ENCODE measurements at regions not wholly inside any gene's neighbourhood (a gene's known extent, or its start where the extent isn't known, plus 50 kb on each side); places are given as distances from the start of the nearest gene placed in this dataset.

- peak overlapping the region; percentile 18; the same call in 1 of the 2 replicates for H2BK20ac ChIP-seq (ENCODE audit: low read depth, low read length)
- no peaks in the 10 kb centered on the region for H3K36me3 ChIP-seq (ENCODE audit: control insufficient read depth, insufficient read depth, low read length)
- peaks cover 9% of the 10 kb centered on the region for H3K4me1 ChIP-seq (ENCODE audit: control insufficient read depth, insufficient read depth, low read length)
- H2AK9ac ChIP-seq (replicated peaks; ENCODE audit: low read depth, low read length, poor library complexity) = no peak overlapping the region
- no peaks in the 10 kb centered on the region; the same call in 1 of the 2 replicates for H3K27me3 ChIP-seq (ENCODE audit: control insufficient read depth, insufficient read depth, low read length)
- H3K79me1 ChIP-seq (ENCODE audit: low read depth in 1 of 2, low read length in 2 of 2) = no peaks in the 10 kb centered on the region
- H3K4ac ChIP-seq (ENCODE audit: low read depth, low read length) = no peak overlapping the region; the same call in 1 of the 2 replicates
- 0 out of 2 replicates have a peak overlapping the region, but pooled peaks have one; percentile 19 for H3K14ac ChIP-seq (replicated peaks; ENCODE audit: low read depth, low read length)
- intact Hi-C loops (cut with micrococcal nuclease) = no loop called here
- no peaks in the 10 kb centered on the region for H3K9me3 ChIP-seq (ENCODE audit: control insufficient read depth, insufficient read depth, low read length)
- CTCF ChIA-PET = no interaction called here
- peaks cover 10% of the 10 kb centered on the region; the same call in 1 of the 2 replicates for H3K9me1 ChIP-seq (ENCODE audit: insufficient read depth, low read length)
- H2AK5ac ChIP-seq (ENCODE audit: low read depth, low read length) = peak overlapping the region; percentile 50; the same call in 1 of the 2 replicates
- dilution Hi-C loops (cut with HindIII; ENCODE audit: low sequenced_read_pairs, unreplicated experiment) = no loop called here
- no peak overlapping the region for H2BK5ac ChIP-seq (ENCODE audit: low read depth, low read length, poor library complexity, severe bottlenecking)
- POLR2A ChIA-PET (ENCODE audit: unreplicated experiment) = interaction anchor here (0.5 kb wide), 1 partner anchor 101 kb away, joined by 3 read pairs; no protein-coding TSS in a partner anchor
- in situ Hi-C loops (cut with MboI; ENCODE audit: low sequenced_read_pairs) = no loop called here
- H3K4me3 ChIP-seq (ENCODE audit: insufficient read depth, low read depth, low read length) = no peak overlapping the region
- no peak overlapping the region; a peak in 1 of 4 replicates for H4K8ac ChIP-seq (ENCODE audit: low read depth in 2 of 2, low read length in 2 of 2)
- H4K91ac ChIP-seq (ENCODE audit: insufficient read depth, low read depth, low read length) = no peak overlapping the region; the same call in 1 of the 2 replicates
- H2BK120ac ChIP-seq (ENCODE audit: low read depth, low read length) = peak overlapping the region; percentile 4; the same call in 1 of the 2 replicates
- peak; percentile 64 for ATAC-seq (ENCODE audit: low read depth)
- 76% methylated on average over 4 of the region's 17 CpGs; no CpG with 5 or more reads in 1 of the 2 experiments for WGBS, 2 experiments (ENCODE audit: extremely low coverage in 2 of 2, insufficient read length in 1 of 2)
- no peak overlapping the region for H3K27ac ChIP-seq (ENCODE audit: insufficient read depth, low read length)
- H4K5ac ChIP-seq (ENCODE audit: low read depth, low read length) = no peak overlapping the region
- DNase-seq = peak; percentile 68
- H2AFZ ChIP-seq (replicated peaks; ENCODE audit: low read length, poor library complexity) = peak overlapping the region; percentile 4
- H3K4me2 ChIP-seq (ENCODE audit: low read depth, low read length) = no peak overlapping the region
- H3K18ac ChIP-seq (ENCODE audit: low read depth, low read length) = no peak overlapping the region
- no TSS peak for BruUV-seq (replicated peaks)
- no peaks in the 10 kb centered on the region for H4K20me1 ChIP-seq (ENCODE audit: insufficient read depth, low read length)
- no peak overlapping the region for H3K56ac ChIP-seq (ENCODE audit: extremely low read depth, insufficient read depth, low read length)
- H3K9ac ChIP-seq (ENCODE audit: low read depth, low read length) = no peak overlapping the region
- no peak overlapping the region for H3K23ac ChIP-seq (ENCODE audit: low read depth, low read length)
- H2BK15ac ChIP-seq (ENCODE audit: low read depth, low read length) = no peak overlapping the region
- TF ChIP-seq MXI1 (IDR thresholded peaks at IDR 0.05; ENCODE audit: borderline replicate concordance, low read depth, low read length) (no peak), NFE2L2 (IDR thresholded peaks at IDR 0.05; ENCODE audit: low read depth, low read length) (no peak), MAZ (IDR thresholded peaks at IDR 0.05; ENCODE audit: borderline replicate concordance, low read depth, low read length) (no peak), USF2 (IDR thresholded peaks at IDR 0.05; ENCODE audit: low read depth, low read length) (no peak), RAD21 (IDR thresholded peaks at IDR 0.05; ENCODE audit: low read length) (peak; percentile 23; the same call in 1 of the 2 replicates), CTCF (conservative IDR thresholded peaks at IDR 0.05; ENCODE audit: low read depth, low read length) (0 out of 2 replicates have a peak, but pooled peaks have one; percentile 8), CHD1 (IDR thresholded peaks at IDR 0.05; ENCODE audit: low read depth, low read length) (no peak), BHLHE40 (IDR thresholded peaks at IDR 0.05; ENCODE audit: low read depth, low read length) (no peak), RFX5 (IDR thresholded peaks at IDR 0.05; ENCODE audit: low read depth, low read length) (no peak), POLR2A (IDR thresholded peaks at IDR 0.05; ENCODE audit: low read depth, low read length) (no peak), ELK1 (IDR thresholded peaks at IDR 0.05; ENCODE audit: borderline replicate concordance, low read depth, low read length) (no peak), RCOR1 (IDR thresholded peaks at IDR 0.05; ENCODE audit: insufficient replicate concordance, low read length) (no peak), FOS (IDR thresholded peaks at IDR 0.05; ENCODE audit: low read depth, low read length) (peak; percentile 29; the same call in 1 of the 2 replicates)
Measured at GRCh38 chr2:20525041-20526035, 78.5 kb downstream of the RHOB start.
